ENCODE measurements at regions not wholly inside any gene's neighbourhood (a gene's known extent, or its start where the extent isn't known, plus 50 kb on each side); places are given as distances from the start of the nearest gene placed in this dataset.

DNA sequence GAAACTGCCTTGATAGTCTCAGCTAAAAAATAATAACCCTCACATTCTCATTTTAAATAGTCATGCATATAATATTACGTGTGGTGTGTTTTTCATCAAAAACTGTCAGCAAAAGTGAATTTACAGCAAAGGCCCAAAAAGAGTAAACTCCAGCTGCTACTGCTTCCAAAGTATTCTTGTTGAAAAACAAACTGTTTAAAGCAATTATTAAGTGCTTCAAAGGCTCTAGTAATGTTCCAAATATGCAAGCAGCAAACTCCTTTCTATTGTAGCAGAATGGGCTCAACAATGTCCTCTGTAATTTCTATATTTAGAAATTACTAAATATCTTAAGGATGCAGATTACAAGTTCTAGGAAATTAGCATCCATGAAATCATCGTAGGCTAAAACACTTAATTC lies 280.0 kb upstream of the TBX18 start (continued):
- TF ChIP-seq, protein P1, sequence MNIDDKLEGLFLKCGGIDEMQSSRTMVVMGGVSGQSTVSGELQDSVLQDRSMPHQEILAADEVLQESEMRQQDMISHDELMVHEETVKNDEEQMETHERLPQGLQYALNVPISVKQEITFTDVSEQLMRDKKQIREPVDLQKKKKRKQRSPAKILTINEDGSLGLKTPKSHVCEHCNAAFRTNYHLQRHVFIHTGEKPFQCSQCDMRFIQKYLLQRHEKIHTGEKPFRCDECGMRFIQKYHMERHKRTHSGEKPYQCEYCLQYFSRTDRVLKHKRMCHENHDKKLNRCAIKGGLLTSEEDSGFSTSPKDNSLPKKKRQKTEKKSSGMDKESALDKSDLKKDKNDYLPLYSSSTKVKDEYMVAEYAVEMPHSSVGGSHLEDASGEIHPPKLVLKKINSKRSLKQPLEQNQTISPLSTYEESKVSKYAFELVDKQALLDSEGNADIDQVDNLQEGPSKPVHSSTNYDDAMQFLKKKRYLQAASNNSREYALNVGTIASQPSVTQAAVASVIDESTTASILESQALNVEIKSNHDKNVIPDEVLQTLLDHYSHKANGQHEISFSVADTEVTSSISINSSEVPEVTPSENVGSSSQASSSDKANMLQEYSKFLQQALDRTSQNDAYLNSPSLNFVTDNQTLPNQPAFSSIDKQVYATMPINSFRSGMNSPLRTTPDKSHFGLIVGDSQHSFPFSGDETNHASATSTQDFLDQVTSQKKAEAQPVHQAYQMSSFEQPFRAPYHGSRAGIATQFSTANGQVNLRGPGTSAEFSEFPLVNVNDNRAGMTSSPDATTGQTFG (tag by site-specific recombination; IDR thresholded peaks at IDR 0.05; ENCODE audit: borderline replicate concordance): no peak
- no peak for TF ChIP-seq ZNF391 (tag by site-specific recombination; IDR thresholded peaks at IDR 0.05; ENCODE audit: borderline replicate concordance, low read depth)
- no peak for TF ChIP-seq ZNF792 (tag by site-specific recombination; IDR thresholded peaks at IDR 0.05)
- no peak for TF ChIP-seq GLIS1 (tag by site-specific recombination; IDR thresholded peaks at IDR 0.05)
- no peak for TF ChIP-seq ZNF433 (tag by site-specific recombination; IDR thresholded peaks at IDR 0.05; ENCODE audit: low read depth)
- TF ChIP-seq ZNF174 (tag by site-specific recombination; IDR thresholded peaks at IDR 0.05): no peak
- TF ChIP-seq ZNF362 (tag by site-specific recombination; IDR thresholded peaks at IDR 0.05): no peak
- no peak for TF ChIP-seq ZNF280C (tag by site-specific recombination; IDR thresholded peaks at IDR 0.05)
- TF ChIP-seq, protein P2, sequence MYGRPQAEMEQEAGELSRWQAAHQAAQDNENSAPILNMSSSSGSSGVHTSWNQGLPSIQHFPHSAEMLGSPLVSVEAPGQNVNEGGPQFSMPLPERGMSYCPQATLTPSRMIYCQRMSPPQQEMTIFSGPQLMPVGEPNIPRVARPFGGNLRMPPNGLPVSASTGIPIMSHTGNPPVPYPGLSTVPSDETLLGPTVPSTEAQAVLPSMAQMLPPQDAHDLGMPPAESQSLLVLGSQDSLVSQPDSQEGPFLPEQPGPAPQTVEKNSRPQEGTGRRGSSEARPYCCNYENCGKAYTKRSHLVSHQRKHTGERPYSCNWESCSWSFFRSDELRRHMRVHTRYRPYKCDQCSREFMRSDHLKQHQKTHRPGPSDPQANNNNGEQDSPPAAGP (tag by site-specific recombination; IDR thresholded peaks at IDR 0.05): no peak

DNA sequence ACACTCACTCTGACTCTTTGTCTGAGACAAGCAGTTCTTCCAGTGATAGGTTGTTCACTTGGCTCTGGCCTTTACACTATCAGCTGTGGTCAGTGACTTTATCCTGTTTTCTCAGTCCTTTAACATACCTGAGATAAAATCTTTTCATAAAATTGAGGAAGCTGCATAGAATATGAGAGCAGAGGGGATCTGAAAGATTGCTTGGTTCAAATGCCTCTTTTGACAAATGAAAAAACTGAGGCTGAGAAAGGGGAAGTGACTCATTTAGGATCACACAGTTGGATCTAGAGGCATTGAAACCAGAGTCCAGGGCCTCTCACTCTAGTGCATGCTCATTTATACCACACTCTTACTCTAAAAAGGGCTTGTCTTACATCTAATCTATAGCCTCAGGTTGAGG lies 277.0 kb upstream of the TBX18 start:
- H3K4me1 ChIP-seq (ENCODE audit: control insufficient read depth, insufficient read depth, low read length): no peaks in the 10 kb centered on the region
- no peaks in the 10 kb centered on the region for H3K36me3 ChIP-seq (ENCODE audit: control insufficient read depth in 2 of 2, insufficient read depth in 1 of 2, low read length in 2 of 2)
- no peaks in the 10 kb centered on the region for H3K9me3 ChIP-seq (ENCODE audit: control insufficient read depth, insufficient read depth, low read depth, low read length)
- no peak overlapping the region for H3K4me3 ChIP-seq (ENCODE audit: low read depth, low read length)
- ChIA-PET POLR2A (no interaction called here), CTCF (interaction anchor here (1.0 kb wide), 1 partner anchor 27 kb away, joined by 5 read pairs; no protein-coding TSS in a partner anchor)
- H3K27ac ChIP-seq (ENCODE audit: extremely low read depth, low read depth, low read length): no peak overlapping the region
- TF ChIP-seq, protein P3, sequence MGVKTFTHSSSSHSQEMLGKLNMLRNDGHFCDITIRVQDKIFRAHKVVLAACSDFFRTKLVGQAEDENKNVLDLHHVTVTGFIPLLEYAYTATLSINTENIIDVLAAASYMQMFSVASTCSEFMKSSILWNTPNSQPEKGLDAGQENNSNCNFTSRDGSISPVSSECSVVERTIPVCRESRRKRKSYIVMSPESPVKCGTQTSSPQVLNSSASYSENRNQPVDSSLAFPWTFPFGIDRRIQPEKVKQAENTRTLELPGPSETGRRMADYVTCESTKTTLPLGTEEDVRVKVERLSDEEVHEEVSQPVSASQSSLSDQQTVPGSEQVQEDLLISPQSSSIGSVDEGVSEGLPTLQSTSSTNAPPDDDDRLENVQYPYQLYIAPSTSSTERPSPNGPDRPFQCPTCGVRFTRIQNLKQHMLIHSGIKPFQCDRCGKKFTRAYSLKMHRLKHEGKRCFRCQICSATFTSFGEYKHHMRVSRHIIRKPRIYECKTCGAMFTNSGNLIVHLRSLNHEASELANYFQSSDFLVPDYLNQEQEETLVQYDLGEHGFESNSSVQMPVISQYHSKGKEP (tag by site-specific recombination; IDR thresholded peaks at IDR 0.05): no peak
- TF ChIP-seq ZBTB20 (tag by site-specific recombination; IDR thresholded peaks at IDR 0.05) (no peak), ZNF10 (tag by site-specific recombination; IDR thresholded peaks at IDR 0.05) (no peak), ZNF19 (tag by site-specific recombination; IDR thresholded peaks at IDR 0.05; ENCODE audit: low read depth) (no peak), ZBTB11 (tag by site-specific recombination; conservative IDR thresholded peaks at IDR 0.05; ENCODE audit: low read depth) (no peak)
